ENCODE measurements at regions not wholly inside any gene's neighbourhood (a gene's known extent, or its start where the extent isn't known, plus 50 kb on each side); places are given as distances from the start of the nearest gene placed in this dataset.

- TF ChIP-seq CTCF (conservative IDR thresholded peaks at IDR 0.05; ENCODE audit: low read length) (no peak), EZH2phosphoT487 (IDR thresholded peaks at IDR 0.05; ENCODE audit: borderline replicate concordance) (no peak)
Measured at GRCh38 chr7:113491305-113491704, 373.0 kb upstream of the SMIM30 start.
